Peyer's patch (tissue), 4 donors: ENCODE measurements at regions not wholly inside any gene's neighbourhood (a gene's known extent, or its start where the extent isn't known, plus 50 kb on each side); places are given as distances from the start of the nearest gene placed in this dataset.

Source experiments
- DNase-seq, 3 donors: peaks; one replicate each; pipeline ENCODE4 v3.0.0-alpha.2; 2017 to 2019
- H3K27ac ChIP-seq, 4 donors: fragments of 200-600 bp; sonication (generic); one replicate each; pipeline ENCODE4 v1.5.1; 2016 to 2019
- H3K27me3 ChIP-seq, 2 donors: fragments of 200-600 bp; sonication (generic); one replicate each; pipeline ENCODE4 v1.5.1; 2019
- H3K36me3 ChIP-seq, 3 donors: fragments of 200-600 bp; sonication (generic); one replicate each; pipeline ENCODE4 v1.5.1; 2016 to 2019
- H3K4me1 ChIP-seq, 4 donors: fragments of 200-600 bp; sonication (generic); one replicate each; pipeline ENCODE4 v1.5.1; 2016 to 2019
- H3K4me3 ChIP-seq, 4 donors: fragments of 200-600 bp; sonication (generic); 1 replicate in 3 of 4; 2 replicates in 1 of 4; pipeline ENCODE4 v1.5.1; 2016 to 2019; ENCODE audit warnings: mild to moderate bottlenecking in 1 of 4
- H3K9me3 ChIP-seq, 4 donors: fragments of 200-600 bp; sonication (generic); one replicate each; pipeline ENCODE4 v1.5.1; 2016 to 2019; ENCODE audit warnings: mild to moderate bottlenecking in 1 of 4
- CTCF ChIP-seq, 6 experiments: fragments of 450-650 bp in 4 of 6; fragments of 200-600 bp in 2 of 6; sonication (generic) in 1 of 6; IDR thresholded peaks; one replicate each; pipeline ENCODE4 v1.5.1; 2017 to 2019; ENCODE audit warnings: antibody characterized with exemption in 6 of 6, mild to moderate bottlenecking in 3 of 6, moderate library complexity in 1 of 6
- POLR2A ChIP-seq, 2 donors: fragments of 450-650 bp; IDR thresholded peaks; one replicate each; pipeline ENCODE4 v1.5.1; 2017; ENCODE audit warnings: antibody characterized with exemption in 2 of 2, mild to moderate bottlenecking in 2 of 2, moderate library complexity in 2 of 2

- TF ChIP-seq CTCF (IDR thresholded peaks at IDR 0.05) = no peak
- TF ChIP-seq POLR2A (IDR thresholded peaks at IDR 0.05) = no peak
- DNase-seq = peak in 1 of 3 donors; percentile 71
- Histone ChIP-seq H3K4me3 (no peak overlapping the region), H3K9me3 (no peaks in the 10 kb centered on the region), H3K36me3 (no peaks in the 10 kb centered on the region), H3K27me3 (no peaks in the 10 kb centered on the region), H3K27ac (peak overlapping the region in 3 of 4 donors; percentile 68 to 84 (median 75)), H3K4me1 (peaks cover 0 to 28% (median 4%) of the 10 kb centered on the region in 4 donors)
Measured at GRCh38 chr6:167676666-167677421, 149.9 kb upstream of the AFDN start.

GRCh38 chr6:167677422-167677789 lies 149.3 kb upstream of the AFDN start:
- no peak for DNase-seq

GRCh38 chr6:167678102-167679101 lies 148.3 kb upstream of the AFDN start:
- Histone ChIP-seq H3K27ac (no peak overlapping the region), H3K4me3 (peak overlapping the region in 3 of 4 donors; percentile 0 to 51 (median 40)), H3K4me1 (peaks cover 0 to 41% (median 8%) of the 10 kb centered on the region in 4 donors), H3K9me3 (no peaks in the 10 kb centered on the region), H3K36me3 (no peaks in the 10 kb centered on the region), H3K27me3 (no peaks in the 10 kb centered on the region)
- DNase-seq = peak in 2 of 3 donors; percentile 69 to 78
- TF ChIP-seq POLR2A (IDR thresholded peaks at IDR 0.05) (no peak), CTCF (IDR thresholded peaks at IDR 0.05) (no peak)

More at GRCh38 chr6:167677422-167677789, 149.3 kb upstream of the AFDN start:
- no peak overlapping the region for H3K4me3 ChIP-seq
- H3K36me3 ChIP-seq = no peaks in the 10 kb centered on the region
- H3K27ac ChIP-seq = peak overlapping the region in 2 of 4 donors; percentile 75 to 84
- no peaks in the 10 kb centered on the region for H3K27me3 ChIP-seq
- peaks cover 0 to 32% (median 5%) of the 10 kb centered on the region in 4 donors for H3K4me1 ChIP-seq
- no peak for TF ChIP-seq CTCF (IDR thresholded peaks at IDR 0.05)
- no peak for TF ChIP-seq POLR2A (IDR thresholded peaks at IDR 0.05)
- H3K9me3 ChIP-seq = no peaks in the 10 kb centered on the region

GRCh38 chr6:167679122-167679736 lies 147.5 kb upstream of the AFDN start:
- no peak for DNase-seq
- Histone ChIP-seq H3K27ac (no peak overlapping the region), H3K4me1 (peaks cover 0 to 43% (median 8%) of the 10 kb centered on the region in 4 donors), H3K27me3 (no peaks in the 10 kb centered on the region), H3K4me3 (peak overlapping the region in 2 of 4 donors; percentile 40 to 51), H3K36me3 (no peaks in the 10 kb centered on the region), H3K9me3 (no peaks in the 10 kb centered on the region)
- TF ChIP-seq CTCF (IDR thresholded peaks at IDR 0.05) (no peak), POLR2A (IDR thresholded peaks at IDR 0.05) (no peak)
